ENCODE measurements at regions not wholly inside any gene's neighbourhood (a gene's known extent, or its start where the extent isn't known, plus 50 kb on each side); places are given as distances from the start of the nearest gene placed in this dataset.

DNA sequence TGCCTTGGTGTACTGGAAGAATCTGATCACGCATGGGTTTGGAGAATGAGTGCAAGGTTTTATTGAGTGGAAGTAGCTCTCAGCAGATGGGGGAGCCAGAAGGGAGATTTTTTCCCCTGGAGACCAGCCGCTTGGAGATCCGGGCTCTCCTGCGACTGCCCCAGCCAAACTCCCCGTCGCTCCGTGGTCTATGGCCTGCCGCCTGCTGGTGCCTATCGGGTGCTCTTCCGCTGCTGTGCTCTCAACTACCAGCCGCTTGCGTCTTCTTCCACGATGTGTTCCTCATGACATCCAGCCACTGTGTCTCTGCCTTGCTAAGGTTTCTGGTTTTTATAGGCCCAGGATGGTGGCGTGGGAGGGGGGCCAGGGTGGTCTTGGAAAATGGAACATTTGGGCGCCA is 145.6 kb upstream of the UBASH3B start:
- Mint-ChIP-seq H3K27me3 (peaks cover 16% of the 10 kb centered on the region), H3K36me3 (ENCODE audit: low read depth) (no peaks in the 10 kb centered on the region), H3K4me3 (no peak overlapping the region), H3K27ac (no peak overlapping the region), H3K9me3 (no peaks in the 10 kb centered on the region), H3K4me1 (no peaks in the 10 kb centered on the region)
- ChIA-PET CTCF (no interaction called here), POLR2A (no interaction called here)
- no peak for TF ChIP-seq CTCF (IDR thresholded peaks at IDR 0.05)
- ATAC-seq (ENCODE audit: low read depth) (no peak), DNase-seq (no peak)
- intact Hi-C loops (cut with micrococcal nuclease): loop anchor here (10.0 kb wide), 1 partner anchor 1265 kb away; no protein-coding TSS in a partner anchor

DNA sequence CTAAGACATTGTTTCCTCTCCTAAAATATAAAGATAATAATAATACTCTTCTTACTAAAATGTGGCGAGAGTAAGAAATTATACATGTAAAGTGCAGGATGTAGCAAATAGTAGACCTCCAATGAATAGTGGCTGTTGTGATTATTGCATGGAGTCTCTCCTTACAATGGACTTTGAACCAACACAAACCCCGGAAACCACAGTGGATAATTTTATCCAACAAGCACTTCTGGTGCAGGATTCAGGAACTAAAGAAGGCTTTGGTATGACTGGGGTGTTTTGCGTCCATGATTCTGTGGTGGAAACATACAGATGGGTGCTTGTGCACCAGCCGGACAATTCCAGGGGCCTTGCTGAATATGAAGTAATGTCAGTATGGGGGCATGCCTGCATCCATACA is 146.4 kb upstream of the UBASH3B start:
- ATAC-seq (ENCODE audit: low read depth): no peak
- Mint-ChIP-seq H3K4me3 (no peak overlapping the region), H3K36me3 (ENCODE audit: low read depth) (no peaks in the 10 kb centered on the region), H3K27me3 (peaks cover 19% of the 10 kb centered on the region), H3K4me1 (no peaks in the 10 kb centered on the region), H3K9me3 (no peaks in the 10 kb centered on the region), H3K27ac (no peak overlapping the region)
- DNase-seq: no peak
- ChIA-PET CTCF (no interaction called here), POLR2A (no interaction called here)
- intact Hi-C loops (cut with micrococcal nuclease): loop anchor here (10.0 kb wide), 1 partner anchor 1264 kb away; no protein-coding TSS in a partner anchor
- TF ChIP-seq CTCF (IDR thresholded peaks at IDR 0.05): no peak

GRCh38 chr11:122505304-122506006 is 150.1 kb upstream of the UBASH3B start:
- CTCF ChIA-PET: interaction anchor here (1.3 to 1.4 kb wide), 2 partner anchors 850 to 1187 kb away, joined by 4 read pairs; no protein-coding TSS in a partner anchor
- DNase-seq (no peak), ATAC-seq (ENCODE audit: low read depth) (no peak)
- POLR2A ChIA-PET: no interaction called here
- TF ChIP-seq CTCF (IDR thresholded peaks at IDR 0.05): no peak
- Mint-ChIP-seq H3K9me3 (no peaks in the 10 kb centered on the region), H3K27ac (no peak overlapping the region), H3K4me3 (no peak overlapping the region), H3K27me3 (peaks cover 22% of the 10 kb centered on the region), H3K36me3 (ENCODE audit: low read depth) (no peaks in the 10 kb centered on the region), H3K4me1 (no peaks in the 10 kb centered on the region)
- intact Hi-C loops (cut with micrococcal nuclease): loop anchor here (10.0 kb wide), 1 partner anchor 1261 kb away; no protein-coding TSS in a partner anchor

DNA sequence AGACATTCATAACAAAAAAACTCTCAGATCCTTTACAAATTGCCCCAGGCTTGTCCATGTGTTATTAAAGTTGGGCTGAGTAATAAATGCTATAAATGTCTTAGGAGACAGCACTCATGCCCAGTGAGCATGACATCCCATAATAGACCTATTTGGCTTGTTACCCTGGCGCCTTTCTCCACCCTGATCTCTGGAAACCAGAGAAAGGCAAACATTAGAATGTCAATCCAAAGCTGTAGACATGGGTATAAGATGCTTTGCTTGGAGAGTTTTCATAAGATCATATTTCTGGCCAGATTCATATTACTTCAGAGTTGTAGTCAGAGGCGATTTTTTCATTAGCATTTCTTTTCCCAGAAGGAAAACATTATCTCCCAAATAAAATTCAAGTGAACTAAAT is 161.3 kb upstream of the UBASH3B start:
- no peak for DNase-seq
- Mint-ChIP-seq H3K27ac (no peak overlapping the region), H3K36me3 (ENCODE audit: low read depth) (no peaks in the 10 kb centered on the region), H3K4me1 (no peaks in the 10 kb centered on the region), H3K27me3 (peaks cover 3% of the 10 kb centered on the region), H3K9me3 (no peaks in the 10 kb centered on the region), H3K4me3 (no peak overlapping the region)
- ChIA-PET CTCF (no interaction called here), POLR2A (no interaction called here)
- no peak for ATAC-seq (ENCODE audit: low read depth)
- intact Hi-C loops (cut with micrococcal nuclease): no loop called here
- no peak for TF ChIP-seq CTCF (IDR thresholded peaks at IDR 0.05)

GRCh38 chr11:122491509-122491908 is 164.0 kb upstream of the UBASH3B start:
- no peak for TF ChIP-seq CTCF (IDR thresholded peaks at IDR 0.05)
- Mint-ChIP-seq H3K36me3 (ENCODE audit: low read depth) (no peaks in the 10 kb centered on the region), H3K27ac (no peak overlapping the region), H3K4me1 (no peaks in the 10 kb centered on the region), H3K27me3 (peaks cover 7% of the 10 kb centered on the region), H3K9me3 (no peaks in the 10 kb centered on the region), H3K4me3 (no peak overlapping the region)
- DNase-seq (no peak), ATAC-seq (ENCODE audit: low read depth) (no peak)
- CTCF ChIA-PET: no interaction called here
- intact Hi-C loops (cut with micrococcal nuclease): no loop called here
- POLR2A ChIA-PET: no interaction called here

Data from activated B cell treated with CpG ODN at 0.5 μM for 24 hours (primary cell).